BJ (cell line): ENCODE measurements at regions not wholly inside any gene's neighbourhood (a gene's known extent, or its start where the extent isn't known, plus 50 kb on each side); places are given as distances from the start of the nearest gene placed in this dataset.

Experiments used
- CTCF ChIA-PET: fragments of 350-600 bp; formaldehyde crosslinking; extraction: SDS; loops from one replicate; lab custom pipeline; 2021; ENCODE audit warnings: antibody characterized with exemption, inconsistent platforms; lab: Yijun Ruan, JAX
- POLR2A ChIA-PET: fragments of 300-600 bp; sonication (Branson Sonifier 250); formaldehyde crosslinking; extraction: SDS; loops from one replicate; lab custom pipeline; 2021; ENCODE audit warnings: antibody characterized with exemption; lab: Charles Lee
- DNase-seq: peaks from one replicate; pipeline ENCODE4 v3.0.0-alpha.2; 2011; ENCODE audit warnings: low read depth
- H3K27me3 ChIP-seq: 2 replicates; pipeline ENCODE4 v1.6.0; 2011; ENCODE audit warnings: low read length; ENCODE audit not compliant: control insufficient read depth, insufficient read depth
- H3K36me3 ChIP-seq: 2 replicates; pipeline ENCODE4 v1.5.1; 2011; ENCODE audit warnings: low read length; ENCODE audit not compliant: control insufficient read depth, insufficient read depth
- H3K4me3 ChIP-seq: 2 replicates; pipeline ENCODE4 v1.5.1; 2011; ENCODE audit warnings: low read depth, mild to moderate bottlenecking, control low read depth, low read length
- TF ChIP-seq, protein P1 (sequence below): IDR thresholded peaks from 2 replicates; pipeline ENCODE4 v1.5.1; 2011; ENCODE audit warnings: low read depth, mild to moderate bottlenecking, control low read depth, inconsistent platforms, low read length, moderate library complexity; ENCODE audit not compliant: insufficient read depth

DNA sequence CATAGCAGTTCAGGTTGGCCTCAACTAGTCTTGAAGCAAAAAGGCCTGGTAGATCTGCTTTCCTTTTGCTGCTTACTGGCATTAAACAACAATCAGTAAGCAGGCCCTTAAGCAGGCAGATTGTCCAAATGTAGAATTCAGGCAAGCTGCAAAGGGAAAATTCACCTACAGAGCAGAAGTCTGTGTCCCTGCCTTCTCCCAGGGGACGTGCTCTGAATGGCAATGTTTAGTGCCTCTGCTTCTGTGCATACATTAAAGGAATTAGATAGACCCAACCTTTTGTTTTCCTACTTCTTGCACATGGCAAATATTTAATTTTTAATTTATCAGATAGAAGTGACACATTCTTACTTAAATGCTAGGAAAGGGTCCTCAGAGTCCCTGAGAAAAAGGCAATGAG, 328.8 kb upstream of the PIK3R1 start:
- ChIA-PET CTCF (no interaction called here), POLR2A (no interaction called here)
- no peaks in the 10 kb centered on the region for H3K27me3 ChIP-seq
- H3K36me3 ChIP-seq, result no peaks in the 10 kb centered on the region
- H3K4me3 ChIP-seq, result no peak overlapping the region
- no peak for DNase-seq
- TF ChIP-seq, protein P1, sequence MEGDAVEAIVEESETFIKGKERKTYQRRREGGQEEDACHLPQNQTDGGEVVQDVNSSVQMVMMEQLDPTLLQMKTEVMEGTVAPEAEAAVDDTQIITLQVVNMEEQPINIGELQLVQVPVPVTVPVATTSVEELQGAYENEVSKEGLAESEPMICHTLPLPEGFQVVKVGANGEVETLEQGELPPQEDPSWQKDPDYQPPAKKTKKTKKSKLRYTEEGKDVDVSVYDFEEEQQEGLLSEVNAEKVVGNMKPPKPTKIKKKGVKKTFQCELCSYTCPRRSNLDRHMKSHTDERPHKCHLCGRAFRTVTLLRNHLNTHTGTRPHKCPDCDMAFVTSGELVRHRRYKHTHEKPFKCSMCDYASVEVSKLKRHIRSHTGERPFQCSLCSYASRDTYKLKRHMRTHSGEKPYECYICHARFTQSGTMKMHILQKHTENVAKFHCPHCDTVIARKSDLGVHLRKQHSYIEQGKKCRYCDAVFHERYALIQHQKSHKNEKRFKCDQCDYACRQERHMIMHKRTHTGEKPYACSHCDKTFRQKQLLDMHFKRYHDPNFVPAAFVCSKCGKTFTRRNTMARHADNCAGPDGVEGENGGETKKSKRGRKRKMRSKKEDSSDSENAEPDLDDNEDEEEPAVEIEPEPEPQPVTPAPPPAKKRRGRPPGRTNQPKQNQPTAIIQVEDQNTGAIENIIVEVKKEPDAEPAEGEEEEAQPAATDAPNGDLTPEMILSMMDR, result no peak

DNA sequence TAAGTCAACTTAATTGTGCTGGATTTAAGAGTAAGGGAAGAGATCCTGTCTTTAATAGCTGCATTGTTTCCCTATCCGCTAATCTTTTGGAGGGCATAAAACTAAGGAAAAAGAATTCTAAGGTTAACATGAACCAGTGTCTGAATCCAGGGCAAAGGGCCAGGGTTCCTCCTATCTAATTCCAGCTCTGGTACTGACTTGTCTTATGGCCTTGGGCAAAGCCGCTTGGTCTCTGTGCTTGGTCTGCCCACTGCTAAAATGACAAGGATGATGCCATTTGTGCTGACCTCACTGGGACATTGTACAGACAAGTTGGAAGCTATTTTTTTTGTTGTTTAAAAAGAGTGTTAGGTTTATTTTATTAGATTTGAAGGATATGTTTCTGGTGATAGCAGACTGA, 334.7 kb upstream of the PIK3R1 start:
- no peak for DNase-seq
- CTCF ChIA-PET, result no interaction called here
- no peaks in the 10 kb centered on the region for H3K27me3 ChIP-seq
- no peaks in the 10 kb centered on the region for H3K36me3 ChIP-seq
- TF ChIP-seq, protein P1, result no peak
- POLR2A ChIA-PET, result no interaction called here
- H3K4me3 ChIP-seq, result no peak overlapping the region

DNA sequence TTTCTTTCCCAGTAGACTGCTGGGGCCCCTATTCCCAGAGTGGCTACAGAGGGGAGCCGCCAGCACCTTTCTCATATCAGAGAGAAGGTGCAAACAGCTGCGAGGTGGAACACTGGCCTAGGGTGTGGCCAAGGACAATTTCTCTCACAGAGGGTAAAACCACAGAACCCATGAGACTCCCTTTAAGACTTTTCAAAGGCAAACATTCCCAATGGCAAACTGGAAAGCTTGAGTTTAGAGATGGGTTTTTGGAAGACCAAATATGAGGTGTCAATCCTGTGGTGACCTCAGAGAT, 335.1 kb upstream of the PIK3R1 start:
- Histone ChIP-seq H3K36me3 (no peaks in the 10 kb centered on the region), H3K4me3 (no peak overlapping the region), H3K27me3 (no peaks in the 10 kb centered on the region)
- CTCF ChIA-PET, result no interaction called here
- POLR2A ChIA-PET, result no interaction called here
- TF ChIP-seq, protein P1, result no peak
- no peak for DNase-seq

DNA sequence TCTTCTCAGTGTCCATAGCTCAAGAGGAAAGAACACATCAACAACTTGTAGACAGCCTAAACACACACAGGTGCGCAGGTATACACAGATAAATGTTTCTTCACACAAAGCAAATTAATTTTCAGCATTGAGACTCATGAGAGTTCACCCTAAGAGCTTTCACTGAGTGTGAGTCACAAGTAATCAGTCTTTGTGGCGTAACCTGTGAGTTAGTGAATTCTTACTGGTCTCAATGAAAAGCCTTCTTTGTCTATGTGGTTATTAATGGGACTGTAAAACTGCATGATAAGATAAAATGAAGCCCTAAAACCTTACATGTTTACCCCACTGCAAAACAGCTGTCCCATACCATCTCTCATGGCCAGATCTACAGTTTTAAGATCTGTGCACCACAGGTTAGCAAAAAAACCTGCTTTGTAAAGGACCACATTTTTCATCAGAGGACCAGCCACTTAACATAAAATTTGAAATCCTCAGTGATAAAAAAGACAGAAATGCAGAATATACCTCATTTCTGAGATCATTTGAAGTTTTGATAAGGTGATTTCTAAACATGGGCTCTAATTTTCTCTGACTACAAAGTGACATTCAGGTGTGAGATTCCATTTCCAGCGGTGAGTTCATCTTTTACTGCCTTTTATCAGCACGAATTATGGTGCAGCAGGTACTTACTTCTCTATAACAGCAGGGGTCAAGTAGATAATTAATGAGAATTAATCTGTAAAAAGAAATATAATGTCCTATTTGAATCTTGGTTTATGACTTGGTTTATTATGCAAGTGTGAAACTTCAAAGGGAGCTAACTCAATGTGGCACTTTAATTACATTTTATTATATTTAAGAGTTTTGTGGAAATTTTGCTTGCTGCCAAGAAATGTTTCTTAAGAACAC, 335.7 kb upstream of the PIK3R1 start:
- no peaks in the 10 kb centered on the region for H3K36me3 ChIP-seq
- no peak for DNase-seq
- no peaks in the 10 kb centered on the region for H3K27me3 ChIP-seq
- ChIA-PET CTCF (no interaction called here), POLR2A (no interaction called here)
- TF ChIP-seq, protein P1, result no peak
- H3K4me3 ChIP-seq, result no peak overlapping the region

DNA sequence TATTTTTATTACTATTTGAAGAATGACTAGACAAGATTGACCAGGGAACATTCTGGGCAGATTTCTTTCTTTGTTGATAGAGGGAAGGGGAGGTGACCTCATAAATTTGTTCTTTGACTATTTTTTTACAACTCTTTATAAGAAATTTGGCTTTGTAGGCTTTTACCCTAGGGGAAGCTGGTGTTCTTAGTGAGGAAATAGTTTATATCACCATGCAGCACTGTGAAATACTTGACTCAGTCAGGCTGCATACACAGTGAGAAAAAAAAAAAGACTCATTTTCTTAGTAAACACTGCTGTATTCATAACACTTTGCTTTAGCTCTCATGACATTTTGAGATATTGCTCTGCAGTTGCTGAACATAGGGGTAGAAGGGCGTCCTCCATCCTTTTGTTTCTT, 336.6 kb upstream of the PIK3R1 start:
- Histone ChIP-seq H3K4me3 (no peak overlapping the region), H3K36me3 (no peaks in the 10 kb centered on the region), H3K27me3 (no peaks in the 10 kb centered on the region)
- ChIA-PET CTCF (no interaction called here), POLR2A (no interaction called here)
- DNase-seq, result no peak
- TF ChIP-seq, protein P1, result no peak
